Caco-2 (cell line): ENCODE measurements at regions not wholly inside any gene's neighbourhood (a gene's known extent, or its start where the extent isn't known, plus 50 kb on each side); places are given as distances from the start of the nearest gene placed in this dataset.

Experiments
- BruUV-seq: library from RNA; stranded (reverse); fragments of 400-500 nt; replicated peaks from 2 replicates; lab custom pipeline; 2021; lab: Mats Ljungman, UMichigan
- CTCF ChIA-PET: fragments of 300-600 bp; sonication (Branson Sonifier 250); formaldehyde crosslinking; loops from one replicate; lab custom pipeline; 2022; ENCODE audit warnings: antibody characterized with exemption; lab: Charles Lee
- POLR2A ChIA-PET: fragments of 300-600 bp; sonication (Branson Sonifier 250); formaldehyde crosslinking; loops from one replicate; lab custom pipeline; 2022; ENCODE audit warnings: antibody characterized with exemption; lab: Charles Lee
- DNase-seq, 2 experiments: peaks; one replicate each; pipeline versions ENCODE4 v3.0.0 to v3.0.0-alpha.2; 2020 to 2022
- H3K27me3 ChIP-seq: replicated peaks from 2 replicates; pipeline ENCODE4 v1.6.0; 2011; ENCODE audit warnings: low read length; ENCODE audit not compliant: control insufficient read depth, insufficient read depth
- H3K36me3 ChIP-seq: 2 replicates; pipeline ENCODE4 v1.5.1; 2011; ENCODE audit warnings: low read length; ENCODE audit not compliant: control insufficient read depth, insufficient read depth
- H3K4me1 ChIP-seq: fragments of 250-450 bp; sonication (Bioruptor Pico); 2 replicates; pipeline ENCODE4 v1.5.1; 2020; ENCODE audit warnings: mild to moderate bottlenecking
- H3K4me3 ChIP-seq: 2 replicates; pipeline ENCODE4 v1.5.1; 2011; ENCODE audit warnings: low read depth, mild to moderate bottlenecking, control low read depth, low read length
- H3K9me3 ChIP-seq: fragments of 250-450 bp; sonication (Bioruptor Pico); 2 replicates; pipeline ENCODE4 v1.5.1; 2020; ENCODE audit warnings: mild to moderate bottlenecking, moderate library complexity
- H3K27ac Mint-ChIP-seq: one replicate; pipeline ENCODE4 v1.8.0; 2022; ENCODE audit warnings: mixed read lengths; ENCODE audit not compliant: unreplicated experiment
- H3K27me3 Mint-ChIP-seq: one replicate; pipeline ENCODE4 v1.8.0; 2022; ENCODE audit warnings: mixed read lengths; ENCODE audit not compliant: insufficient read depth, unreplicated experiment
- H3K36me3 Mint-ChIP-seq: one replicate; pipeline ENCODE4 v1.8.0; 2022; ENCODE audit warnings: mild to moderate bottlenecking, mixed read lengths; ENCODE audit not compliant: insufficient read depth, unreplicated experiment
- H3K4me1 Mint-ChIP-seq: one replicate; pipeline ENCODE4 v1.8.0; 2022; ENCODE audit warnings: low read depth, mixed read lengths; ENCODE audit not compliant: unreplicated experiment
- H3K4me3 Mint-ChIP-seq: one replicate; pipeline ENCODE4 v1.8.0; 2022; ENCODE audit warnings: mild to moderate bottlenecking, moderate library complexity, mixed read lengths; ENCODE audit not compliant: unreplicated experiment
- H3K9me3 Mint-ChIP-seq: one replicate; pipeline ENCODE4 v1.8.0; 2022; ENCODE audit warnings: mixed read lengths; ENCODE audit not compliant: unreplicated experiment
- intact Hi-C: fragments of 100-400 bp; cut with micrococcal nuclease; formaldehyde crosslinking; loops from one replicate; pipeline ENCODE4 v1.10.0; 2022; ENCODE audit not compliant: unreplicated experiment
- TF ChIP-seq, protein P1 (sequence below), 2 experiments: fragments of 200-600 bp in 1 of 2; IDR thresholded peaks; 1 replicate in 1 of 2; 2 replicates in 1 of 2; pipeline versions ENCODE4 v1.5.1 to v1.8.0; 2011 to 2022; ENCODE audit warnings: antibody characterized with exemption in 1 of 2, control low read depth in 1 of 2, inconsistent platforms in 1 of 2, low read depth in 1 of 2, low read length in 1 of 2, mild to moderate bottlenecking in 1 of 2, moderate library complexity in 1 of 2; ENCODE audit not compliant: insufficient read depth in 1 of 2, severe bottlenecking in 1 of 2, unreplicated experiment in 1 of 2

DNA sequence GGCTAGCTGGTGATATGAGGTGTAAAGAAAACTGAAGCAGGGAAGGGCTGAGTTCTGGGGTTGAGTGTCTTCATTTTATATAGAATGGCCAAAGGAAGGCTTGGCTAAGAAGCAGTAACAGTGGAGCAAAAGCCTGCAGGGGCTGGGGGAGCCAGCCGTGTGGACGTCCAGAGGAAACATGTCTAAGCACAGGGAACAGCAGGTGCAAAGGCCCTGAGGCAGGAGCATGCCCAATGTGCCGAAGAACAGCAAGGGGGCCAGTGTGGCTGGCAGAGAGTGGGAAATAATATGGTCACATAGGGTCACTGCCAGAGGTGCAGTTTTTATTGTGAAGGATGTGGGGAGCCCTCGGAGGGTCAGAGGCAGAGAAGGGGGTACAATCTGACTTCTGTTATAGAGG is 60.5 kb upstream of the KCNG1 start:
- H3K27me3 Mint-ChIP-seq, result peaks cover 13% of the 10 kb centered on the region
- Histone ChIP-seq H3K9me3 (no peaks in the 10 kb centered on the region), H3K27me3 (no peaks in the 10 kb centered on the region), H3K4me3 (no peak overlapping the region), H3K4me1 (peaks cover 11% of the 10 kb centered on the region; the same call in 1 of the 2 replicates), H3K36me3 (no peaks in the 10 kb centered on the region)
- TF ChIP-seq, protein P1, sequence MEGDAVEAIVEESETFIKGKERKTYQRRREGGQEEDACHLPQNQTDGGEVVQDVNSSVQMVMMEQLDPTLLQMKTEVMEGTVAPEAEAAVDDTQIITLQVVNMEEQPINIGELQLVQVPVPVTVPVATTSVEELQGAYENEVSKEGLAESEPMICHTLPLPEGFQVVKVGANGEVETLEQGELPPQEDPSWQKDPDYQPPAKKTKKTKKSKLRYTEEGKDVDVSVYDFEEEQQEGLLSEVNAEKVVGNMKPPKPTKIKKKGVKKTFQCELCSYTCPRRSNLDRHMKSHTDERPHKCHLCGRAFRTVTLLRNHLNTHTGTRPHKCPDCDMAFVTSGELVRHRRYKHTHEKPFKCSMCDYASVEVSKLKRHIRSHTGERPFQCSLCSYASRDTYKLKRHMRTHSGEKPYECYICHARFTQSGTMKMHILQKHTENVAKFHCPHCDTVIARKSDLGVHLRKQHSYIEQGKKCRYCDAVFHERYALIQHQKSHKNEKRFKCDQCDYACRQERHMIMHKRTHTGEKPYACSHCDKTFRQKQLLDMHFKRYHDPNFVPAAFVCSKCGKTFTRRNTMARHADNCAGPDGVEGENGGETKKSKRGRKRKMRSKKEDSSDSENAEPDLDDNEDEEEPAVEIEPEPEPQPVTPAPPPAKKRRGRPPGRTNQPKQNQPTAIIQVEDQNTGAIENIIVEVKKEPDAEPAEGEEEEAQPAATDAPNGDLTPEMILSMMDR (IDR thresholded peaks at IDR 0.05; ENCODE audit: insufficient read depth in 1 of 2, low read depth in 1 of 2, low read length in 1 of 2, severe bottlenecking in 1 of 2, unreplicated experiment in 1 of 2), result no peak
- H3K4me1 Mint-ChIP-seq, result no peaks in the 10 kb centered on the region
- DNase-seq, result peak in 1 of 2 experiments; percentile 25
- POLR2A ChIA-PET, result no interaction called here
- CTCF ChIA-PET, result no interaction called here
- no peaks in the 10 kb centered on the region for H3K9me3 Mint-ChIP-seq
- intact Hi-C loops, result no loop called here
- H3K4me3 Mint-ChIP-seq, result no peak overlapping the region
- no TSS peak for BruUV-seq
- H3K27ac Mint-ChIP-seq, result no peak overlapping the region
- no peaks in the 10 kb centered on the region for H3K36me3 Mint-ChIP-seq

DNA sequence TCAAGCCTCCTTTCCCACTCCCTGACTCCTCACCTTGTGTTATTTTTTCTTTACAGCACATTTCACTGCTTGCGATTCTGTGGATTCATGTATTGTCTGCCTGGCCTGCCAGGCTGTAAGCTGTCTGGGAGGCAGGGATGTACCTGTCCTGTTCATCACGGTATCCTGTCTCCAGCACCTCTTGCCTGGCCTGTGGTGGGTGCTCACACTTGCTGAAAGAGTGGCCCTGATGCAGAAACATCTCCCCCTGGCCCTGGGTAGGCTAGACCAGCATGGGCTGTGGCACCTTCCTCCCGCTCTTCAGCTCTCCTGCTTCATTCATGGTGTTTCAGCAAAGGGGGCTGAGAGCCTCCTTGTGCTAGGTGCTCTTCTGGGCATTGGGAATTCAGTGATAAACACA is 60.1 kb upstream of the KCNG1 start:
- CTCF ChIA-PET, result no interaction called here
- peaks cover 13% of the 10 kb centered on the region for H3K27me3 Mint-ChIP-seq
- Histone ChIP-seq H3K4me3 (no peak overlapping the region), H3K36me3 (no peaks in the 10 kb centered on the region), H3K9me3 (no peaks in the 10 kb centered on the region), H3K4me1 (peaks cover 11% of the 10 kb centered on the region; the same call in 1 of the 2 replicates), H3K27me3 (no peaks in the 10 kb centered on the region)
- intact Hi-C loops, result no loop called here
- H3K27ac Mint-ChIP-seq, result no peak overlapping the region
- POLR2A ChIA-PET, result no interaction called here
- H3K4me1 Mint-ChIP-seq, result no peaks in the 10 kb centered on the region
- no peak overlapping the region for H3K4me3 Mint-ChIP-seq
- TF ChIP-seq, protein P1 (IDR thresholded peaks at IDR 0.05; ENCODE audit: insufficient read depth in 1 of 2, low read depth in 1 of 2, low read length in 1 of 2, severe bottlenecking in 1 of 2, unreplicated experiment in 1 of 2), result no peak
- H3K9me3 Mint-ChIP-seq, result no peaks in the 10 kb centered on the region
- peak in 1 of 2 experiments; percentile 37 for DNase-seq
- no peaks in the 10 kb centered on the region for H3K36me3 Mint-ChIP-seq
- BruUV-seq, result no TSS peak

DNA sequence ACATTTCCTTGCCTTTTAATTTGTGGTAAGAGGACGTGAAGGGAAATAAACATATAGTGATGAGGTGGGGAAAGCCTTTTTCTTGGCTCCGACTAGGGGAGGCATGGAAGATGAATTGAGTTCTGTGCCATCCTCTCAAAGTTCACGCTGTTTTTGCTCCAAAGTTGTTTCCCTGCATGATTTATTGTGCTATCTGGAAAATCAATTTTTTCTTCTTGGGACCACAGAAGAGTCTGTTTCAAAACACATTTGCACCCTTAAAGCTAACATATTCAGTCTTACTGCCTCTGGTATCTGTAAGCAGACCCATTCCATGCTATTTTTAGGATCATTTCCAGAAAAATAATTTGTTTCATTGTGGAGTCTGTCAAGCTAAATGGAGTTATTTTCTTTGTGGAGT is 57.6 kb upstream of the KCNG1 start:
- ChIA-PET CTCF (interaction anchor here (0.7 to 0.9 kb wide), 2 partner anchors 16 to 93 kb away, joined by 3 read pairs; no protein-coding TSS in a partner anchor), POLR2A (interaction anchor here (0.6 kb wide), 1 partner anchor 13 kb away, joined by 3 read pairs; no protein-coding TSS in a partner anchor)
- TF ChIP-seq, protein P1 (IDR thresholded peaks at IDR 0.05; ENCODE audit: insufficient read depth in 1 of 2, low read depth in 1 of 2, low read length in 1 of 2, severe bottlenecking in 1 of 2, unreplicated experiment in 1 of 2), result no peak
- Mint-ChIP-seq H3K4me3 (no peak overlapping the region), H3K9me3 (no peaks in the 10 kb centered on the region), H3K4me1 (no peaks in the 10 kb centered on the region), H3K27ac (no peak overlapping the region), H3K27me3 (peaks cover 20% of the 10 kb centered on the region), H3K36me3 (no peaks in the 10 kb centered on the region)
- DNase-seq, result no peak
- Histone ChIP-seq H3K27me3 (no peaks in the 10 kb centered on the region), H3K4me3 (no peak overlapping the region), H3K9me3 (no peaks in the 10 kb centered on the region), H3K36me3 (no peaks in the 10 kb centered on the region), H3K4me1 (no peaks in the 10 kb centered on the region)
- no TSS peak for BruUV-seq
- intact Hi-C loops, result no loop called here
